K562 (cell line): ENCODE measurements at regions not wholly inside any gene's neighbourhood (a gene's known extent, or its start where the extent isn't known, plus 50 kb on each side); places are given as distances from the start of the nearest gene placed in this dataset.

Experiments used
- ATAC-seq: fragments of 200-7000 bp; cut with Tn5 transposase; 3 replicates; pipeline ENCODE4 v1.9.1; 2020; ENCODE audit warnings: moderate library complexity
- BruUV-seq: library from RNA; stranded (reverse); fragments of 400-500 nt; replicated peaks from 2 replicates; lab custom pipeline; 2021; lab: Mats Ljungman, UMichigan
- CTCF ChIA-PET: fragments of 300-600 bp; formaldehyde crosslinking; extraction: SDS; loops from one replicate; lab custom pipeline; 2021; ENCODE audit warnings: low intra/inter-chr PET ratio; lab: Yijun Ruan, JAX
- POLR2A ChIA-PET: fragments of 300-600, 350-650 bp; sonication (Branson Sonifier 250); formaldehyde crosslinking; extraction: SDS; loops from one replicate; lab custom pipeline; 2021; ENCODE audit warnings: antibody characterized with exemption, inconsistent platforms; lab: Yijun Ruan, JAX
- DNase-seq, 4 experiments: peaks; one replicate each; pipeline versions ENCODE4 v3.0.0 to v3.0.0-alpha.2; 2011 to 2018; ENCODE audit warnings: low spot score in 3 of 4, mixed read lengths in 3 of 4; ENCODE audit errors: extremely low read depth in 1 of 4
- FAIRE-seq: peaks from 2 replicates; lab custom pipeline; 2011; peaks lifted over from hg19 to GRCh38; lab: Jason Lieb, UNC
- H2AFZ ChIP-seq: 2 replicates; pipeline ENCODE4 v1.6.0; 2011; ENCODE audit warnings: low read depth, low read length, control low read depth, inconsistent platforms
- H3K27ac ChIP-seq: fragments of 200-600 bp; 3 replicates; pipeline ENCODE4 v1.8.0; 2011; ENCODE audit warnings: low read depth, mild to moderate bottlenecking, control low read depth, inconsistent platforms, low read length, moderate library complexity, mixed read lengths; ENCODE audit errors: extremely low read depth
- H3K27me3 ChIP-seq, 2 experiments: fragments of 300-600 bp in 1 of 2; 2 replicates in 1 of 2; 3 replicates in 1 of 2; pipeline versions ENCODE4 v1.6.0 to v1.8.0; 2011; ENCODE audit warnings: inconsistent platforms in 2 of 2, low read length in 2 of 2, mild to moderate bottlenecking in 1 of 2, mixed read lengths in 1 of 2, moderate library complexity in 1 of 2; ENCODE audit not compliant: control insufficient read depth in 2 of 2, insufficient read depth in 2 of 2
- H3K36me3 ChIP-seq: fragments of 300-600 bp; 3 replicates; pipeline ENCODE4 v1.8.0; 2011; ENCODE audit warnings: mild to moderate bottlenecking, low read length, inconsistent platforms; ENCODE audit not compliant: control insufficient read depth, insufficient read depth
- H3K4me1 ChIP-seq, 2 experiments: fragments of 200-600 bp in 1 of 2; replicated peaks in 1 of 2; 2 replicates in 1 of 2; 3 replicates in 1 of 2; pipeline versions ENCODE4 v1.5.1 to v1.8.0; 2011; ENCODE audit warnings: inconsistent platforms in 2 of 2, low read length in 2 of 2, mild to moderate bottlenecking in 1 of 2, mixed read lengths in 1 of 2, moderate library complexity in 1 of 2; ENCODE audit not compliant: control insufficient read depth in 2 of 2, insufficient read depth in 2 of 2
- H3K4me2 ChIP-seq: 2 replicates; pipeline ENCODE4 v1.6.1; 2011; ENCODE audit warnings: low read length, control low read depth, inconsistent platforms, mixed read lengths; ENCODE audit not compliant: insufficient read depth
- H3K4me3 ChIP-seq: fragments of 200-600 bp; sonication (generic), shearing (Covaris generic); 2 replicates; pipeline ENCODE4 v1.5.1; 2016; ENCODE audit warnings: control low read depth, inconsistent platforms
- H3K79me2 ChIP-seq: fragments of 200-600 bp; 3 replicates; pipeline ENCODE4 v1.8.0; 2011; ENCODE audit warnings: low read length, inconsistent platforms; ENCODE audit not compliant: control insufficient read depth, insufficient read depth
- H3K9ac ChIP-seq, 2 experiments: 2 replicates each; pipeline versions ENCODE4 v1.6.0 to v1.6.1; 2011; ENCODE audit warnings: low read depth in 2 of 2, low read length in 2 of 2, control low read depth in 1 of 2, inconsistent platforms in 1 of 2, mild to moderate bottlenecking in 1 of 2, mixed read lengths in 1 of 2; ENCODE audit not compliant: insufficient read depth in 1 of 2
- H3K9me1 ChIP-seq: one replicate; pipeline ENCODE4 v1.6.0; 2011; ENCODE audit warnings: inconsistent platforms, mild to moderate bottlenecking, low read length, moderate library complexity; ENCODE audit not compliant: control insufficient read depth, insufficient read depth
- H3K9me3 ChIP-seq: replicated peaks from 2 replicates; pipeline ENCODE4 v1.5.1; 2011; ENCODE audit warnings: low read depth, low read length, inconsistent platforms; ENCODE audit not compliant: control insufficient read depth, insufficient read depth
- H4K20me1 ChIP-seq: replicated peaks from 2 replicates; pipeline ENCODE4 v1.6.1; 2011; ENCODE audit warnings: low read length, inconsistent platforms, mixed read lengths; ENCODE audit not compliant: control insufficient read depth, insufficient read depth
- ATF6 ChIP-seq: sonication (generic); formaldehyde crosslinking; IDR thresholded peaks from 2 replicates; pipeline ENCODE4 v1.4.0; 2020; ENCODE audit warnings: mild to moderate bottlenecking, missing genetic modification reagents
- CC2D1A ChIP-seq: fragments of 450-650 bp; IDR thresholded peaks from 2 replicates; pipeline ENCODE4 v1.6.1; 2017; ENCODE audit warnings: mild to moderate bottlenecking
- NR2C2 ChIP-seq, 2 experiments: fragments of 200-800 bp in 1 of 2; sonication (Bioruptor generic) in 1 of 2; sonication (generic) in 1 of 2; formaldehyde crosslinking in 1 of 2; IDR thresholded peaks; 2 replicates each; pipeline versions ENCODE4 v1.6.1 to v1.8.0; 2016 to 2022; ENCODE audit warnings: mild to moderate bottlenecking in 1 of 2, missing compliant biosample characterization in 1 of 2, missing genetic modification characterization in 1 of 2, missing genetic modification reagents in 1 of 2
- WGBS: fragments of 100-300 bp; shearing (Covaris generic); methylation state at CpG from one replicate; pipeline ENCODE4 v1.1.6; 2016; ENCODE audit warnings: low coverage, mixed read lengths; ENCODE audit not compliant: insufficient coverage; ENCODE audit errors: missing lambda C conversion rate; 5-methylcytosine and 5-hydroxymethylcytosine counted together
- in situ Hi-C: fragments of 300-500 bp; cut with MboI; formaldehyde crosslinking; loops from 4 replicates; pipeline ENCODE4 v1.15.0; 2018; ENCODE audit warnings: inconsistent platforms, mixed read lengths
- intact Hi-C: fragments of 100-400 bp; cut with micrococcal nuclease; formaldehyde crosslinking; loops from 2 replicates; pipeline ENCODE4 v1.14.2; 2022
- TF ChIP-seq, protein P1 (sequence below): sonication (generic); formaldehyde crosslinking; IDR thresholded peaks from 2 replicates; pipeline ENCODE4 v1.8.1; 2023; ENCODE audit warnings: mild to moderate bottlenecking, missing genetic modification reagents
- TF ChIP-seq, protein P2 (sequence below): fragments of 250-450 bp; sonication (Bioruptor Pico); IDR thresholded peaks from 2 replicates; pipeline ENCODE4 v1.4.0; 2020

DNA sequence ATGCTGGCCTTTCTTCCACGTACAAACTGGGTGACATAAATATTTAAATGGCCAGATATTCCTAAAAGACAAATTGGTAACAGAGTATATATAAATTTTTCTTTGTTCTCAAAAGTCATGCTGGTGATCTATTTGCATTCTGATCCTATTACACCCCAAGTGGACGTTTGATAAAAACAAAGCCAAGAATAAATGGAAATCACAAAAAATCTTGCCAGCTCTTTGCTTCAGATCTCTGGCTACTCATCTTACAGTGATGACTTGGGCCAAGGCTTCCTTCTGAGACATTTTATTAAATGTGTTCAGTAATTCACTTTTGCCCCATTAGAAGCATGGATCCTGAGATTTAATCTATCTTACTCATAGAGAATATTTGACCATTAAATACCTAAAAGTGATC lies 444.3 kb upstream of the PIK3R1 start:
- no peak for FAIRE-seq
- Histone ChIP-seq H2AFZ (no peak overlapping the region), H3K9me3 (no peaks in the 10 kb centered on the region), H3K9me1 (no peaks in the 10 kb centered on the region), H4K20me1 (no peaks in the 10 kb centered on the region), H3K4me2 (no peak overlapping the region), H3K9ac (no peak overlapping the region), H3K4me3 (no peak overlapping the region), H3K4me1 (peaks cover 0 to 11% of the 10 kb centered on the region in 2 experiments; a peak in 3 of 5 replicates)
- intact Hi-C loops (no loop called here), in situ Hi-C loops (no loop called here)
- ATAC-seq: no peak
- BruUV-seq: no TSS peak
- DNase-seq: no peak
- TF ChIP-seq, protein P1, sequence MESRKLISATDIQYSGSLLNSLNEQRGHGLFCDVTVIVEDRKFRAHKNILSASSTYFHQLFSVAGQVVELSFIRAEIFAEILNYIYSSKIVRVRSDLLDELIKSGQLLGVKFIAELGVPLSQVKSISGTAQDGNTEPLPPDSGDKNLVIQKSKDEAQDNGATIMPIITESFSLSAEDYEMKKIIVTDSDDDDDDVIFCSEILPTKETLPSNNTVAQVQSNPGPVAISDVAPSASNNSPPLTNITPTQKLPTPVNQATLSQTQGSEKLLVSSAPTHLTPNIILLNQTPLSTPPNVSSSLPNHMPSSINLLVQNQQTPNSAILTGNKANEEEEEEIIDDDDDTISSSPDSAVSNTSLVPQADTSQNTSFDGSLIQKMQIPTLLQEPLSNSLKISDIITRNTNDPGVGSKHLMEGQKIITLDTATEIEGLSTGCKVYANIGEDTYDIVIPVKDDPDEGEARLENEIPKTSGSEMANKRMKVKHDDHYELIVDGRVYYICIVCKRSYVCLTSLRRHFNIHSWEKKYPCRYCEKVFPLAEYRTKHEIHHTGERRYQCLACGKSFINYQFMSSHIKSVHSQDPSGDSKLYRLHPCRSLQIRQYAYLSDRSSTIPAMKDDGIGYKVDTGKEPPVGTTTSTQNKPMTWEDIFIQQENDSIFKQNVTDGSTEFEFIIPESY (CRISPR knock-in tag): no peak
- no peak for TF ChIP-seq ATF6 (CRISPR knock-in tag)
- TF ChIP-seq, protein P2, sequence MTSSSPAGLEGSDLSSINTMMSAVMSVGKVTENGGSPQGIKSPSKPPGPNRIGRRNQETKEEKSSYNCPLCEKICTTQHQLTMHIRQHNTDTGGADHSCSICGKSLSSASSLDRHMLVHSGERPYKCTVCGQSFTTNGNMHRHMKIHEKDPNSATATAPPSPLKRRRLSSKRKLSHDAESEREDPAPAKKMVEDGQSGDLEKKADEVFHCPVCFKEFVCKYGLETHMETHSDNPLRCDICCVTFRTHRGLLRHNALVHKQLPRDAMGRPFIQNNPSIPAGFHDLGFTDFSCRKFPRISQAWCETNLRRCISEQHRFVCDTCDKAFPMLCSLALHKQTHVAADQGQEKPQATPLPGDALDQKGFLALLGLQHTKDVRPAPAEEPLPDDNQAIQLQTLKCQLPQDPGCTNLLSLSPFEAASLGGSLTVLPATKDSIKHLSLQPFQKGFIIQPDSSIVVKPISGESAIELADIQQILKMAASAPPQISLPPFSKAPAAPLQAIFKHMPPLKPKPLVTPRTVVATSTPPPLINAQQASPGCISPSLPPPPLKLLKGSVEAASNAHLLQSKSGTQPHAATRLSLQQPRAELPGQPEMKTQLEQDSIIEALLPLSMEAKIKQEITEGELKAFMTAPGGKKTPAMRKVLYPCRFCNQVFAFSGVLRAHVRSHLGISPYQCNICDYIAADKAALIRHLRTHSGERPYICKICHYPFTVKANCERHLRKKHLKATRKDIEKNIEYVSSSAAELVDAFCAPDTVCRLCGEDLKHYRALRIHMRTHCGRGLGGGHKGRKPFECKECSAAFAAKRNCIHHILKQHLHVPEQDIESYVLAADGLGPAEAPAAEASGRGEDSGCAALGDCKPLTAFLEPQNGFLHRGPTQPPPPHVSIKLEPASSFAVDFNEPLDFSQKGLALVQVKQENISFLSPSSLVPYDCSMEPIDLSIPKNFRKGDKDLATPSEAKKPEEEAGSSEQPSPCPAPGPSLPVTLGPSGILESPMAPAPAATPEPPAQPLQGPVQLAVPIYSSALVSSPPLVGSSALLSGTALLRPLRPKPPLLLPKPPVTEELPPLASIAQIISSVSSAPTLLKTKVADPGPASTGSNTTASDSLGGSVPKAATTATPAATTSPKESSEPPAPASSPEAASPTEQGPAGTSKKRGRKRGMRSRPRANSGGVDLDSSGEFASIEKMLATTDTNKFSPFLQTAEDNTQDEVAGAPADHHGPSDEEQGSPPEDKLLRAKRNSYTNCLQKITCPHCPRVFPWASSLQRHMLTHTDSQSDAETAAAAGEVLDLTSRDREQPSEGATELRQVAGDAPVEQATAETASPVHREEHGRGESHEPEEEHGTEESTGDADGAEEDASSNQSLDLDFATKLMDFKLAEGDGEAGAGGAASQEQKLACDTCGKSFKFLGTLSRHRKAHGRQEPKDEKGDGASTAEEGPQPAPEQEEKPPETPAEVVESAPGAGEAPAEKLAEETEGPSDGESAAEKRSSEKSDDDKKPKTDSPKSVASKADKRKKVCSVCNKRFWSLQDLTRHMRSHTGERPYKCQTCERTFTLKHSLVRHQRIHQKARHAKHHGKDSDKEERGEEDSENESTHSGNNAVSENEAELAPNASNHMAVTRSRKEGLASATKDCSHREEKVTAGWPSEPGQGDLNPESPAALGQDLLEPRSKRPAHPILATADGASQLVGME (CRISPR knock-in tag): no peak
- TF ChIP-seq CC2D1A: no peak
- TF ChIP-seq NR2C2 (CRISPR knock-in tag; IDR thresholded peaks at IDR 0.05): no peak
- no peak for TF ChIP-seq NR2C2 (tag; IDR thresholded peaks at IDR 0.05)
- TF ChIP-seq, all 486 proteins: peak for 0
- H3K27me3 ChIP-seq: no peaks in the 10 kb centered on the region
- CTCF ChIA-PET: no interaction called here
- no peaks in the 10 kb centered on the region for H3K36me3 ChIP-seq
- H3K27ac ChIP-seq: peak overlapping the region; percentile 44; the same call in 1 of the 3 replicates
- WGBS: 3% methylated on average over 2 of the region's 2 CpGs
- POLR2A ChIA-PET: no interaction called here
- no peaks in the 10 kb centered on the region for H3K79me2 ChIP-seq
